Loucy (cell line): ENCODE measurements at regions not wholly inside any gene's neighbourhood (a gene's known extent, or its start where the extent isn't known, plus 50 kb on each side); places are given as distances from the start of the nearest gene placed in this dataset.

ENCODE experiments used
- CTCF ChIP-seq: fragments of 200-600 bp; sonication (generic); conservative IDR thresholded peaks from 2 replicates; pipeline ENCODE4 v1.5.1; 2014; ENCODE audit warnings: mild to moderate bottlenecking, antibody characterized with exemption, low read length
- EZH2phosphoT487 ChIP-seq: fragments of 200-600 bp; IDR thresholded peaks from 2 replicates; pipeline ENCODE4 v1.6.1; 2018; ENCODE audit warnings: antibody characterized with exemption, mild to moderate bottlenecking, moderate library complexity, borderline replicate concordance

- TF ChIP-seq CTCF (no peak), EZH2phosphoT487 (no peak)
Observed at GRCh38 chr21:32894321-32894720, 122.8 kb upstream of the PAXBP1 start.
